Hepatocyte (in vitro differentiated cells): ENCODE measurements at regions not wholly inside any gene's neighbourhood (a gene's known extent, or its start where the extent isn't known, plus 50 kb on each side); places are given as distances from the start of the nearest gene placed in this dataset.

ENCODE experiments used
- DNase-seq: peaks from one replicate; pipeline ENCODE4 v3.0.0-alpha.2; 2016; ENCODE audit warnings: low spot score
- H2AFZ ChIP-seq: fragments of 200-600 bp; sonication (generic); 2 replicates; pipeline ENCODE4 v1.6.0; 2016; ENCODE audit warnings: antibody characterized with exemption, mild to moderate bottlenecking
- H3K27ac ChIP-seq: fragments of 200-600 bp; sonication (generic); 2 replicates; pipeline ENCODE4 v1.5.1; 2016; ENCODE audit warnings: mild to moderate bottlenecking
- H3K27me3 ChIP-seq: fragments of 200-600 bp; sonication (generic); 2 replicates; pipeline ENCODE4 v1.6.1; 2016
- H3K36me3 ChIP-seq: fragments of 200-600 bp; sonication (generic); replicated peaks from 2 replicates; pipeline ENCODE4 v1.5.1; 2016; ENCODE audit warnings: low read depth; ENCODE audit not compliant: insufficient read depth
- H3K4me1 ChIP-seq: fragments of 200-600 bp; sonication (generic); 2 replicates; pipeline ENCODE4 v1.5.1; 2016; ENCODE audit warnings: mild to moderate bottlenecking, moderate library complexity; ENCODE audit not compliant: insufficient read depth
- H3K4me2 ChIP-seq: fragments of 200-600 bp; sonication (generic); 2 replicates; pipeline ENCODE4 v1.6.0; 2016
- H3K4me3 ChIP-seq: fragments of 200-600 bp; sonication (generic); 2 replicates; pipeline ENCODE4 v1.5.1; 2016; ENCODE audit warnings: mild to moderate bottlenecking
- H3K79me2 ChIP-seq: fragments of 200-600 bp; sonication (generic); 2 replicates; pipeline ENCODE4 v1.6.0; 2017; ENCODE audit warnings: mild to moderate bottlenecking
- H3K9me2 ChIP-seq: fragments of 200-600 bp; sonication (generic); replicated peaks from 2 replicates; pipeline ENCODE4 v1.6.0; 2017; ENCODE audit warnings: mild to moderate bottlenecking; ENCODE audit not compliant: insufficient read depth
- H3K9me3 ChIP-seq: fragments of 200-600 bp; sonication (generic); 2 replicates; pipeline ENCODE4 v1.5.1; 2016; ENCODE audit warnings: low read depth, mild to moderate bottlenecking
- H4K20me1 ChIP-seq: fragments of 200-600 bp; sonication (generic); 2 replicates; pipeline ENCODE4 v1.6.0; 2016; ENCODE audit warnings: mild to moderate bottlenecking; ENCODE audit not compliant: insufficient read depth, poor library complexity, severe bottlenecking
- EZH2 ChIP-seq: fragments of 200-600 bp; sonication (generic); IDR thresholded peaks from 2 replicates; pipeline ENCODE4 v1.6.1; 2016; ENCODE audit warnings: antibody characterized with exemption, mild to moderate bottlenecking, borderline replicate concordance
- EZH2phosphoT487 ChIP-seq: fragments of 200-600 bp; sonication (generic); IDR thresholded peaks from one replicate; pipeline ENCODE4 v1.6.1; 2018; ENCODE audit warnings: antibody characterized with exemption, mild to moderate bottlenecking, low read depth, moderate library complexity; ENCODE audit not compliant: unreplicated experiment, severe bottlenecking
- WGBS: methylation state at CpG from one replicate; pipeline ENCODE4 v1.1.6; 2016; ENCODE audit warnings: low lambda C conversion rate; ENCODE audit errors: missing lambda C conversion rate; 5-methylcytosine and 5-hydroxymethylcytosine counted together
- TF ChIP-seq, protein P1 (sequence below): fragments of 200-600 bp; sonication (generic); IDR thresholded peaks from 2 replicates; pipeline ENCODE4 v1.5.1; 2016; ENCODE audit warnings: antibody characterized with exemption, mild to moderate bottlenecking; ENCODE audit not compliant: poor library complexity

DNA sequence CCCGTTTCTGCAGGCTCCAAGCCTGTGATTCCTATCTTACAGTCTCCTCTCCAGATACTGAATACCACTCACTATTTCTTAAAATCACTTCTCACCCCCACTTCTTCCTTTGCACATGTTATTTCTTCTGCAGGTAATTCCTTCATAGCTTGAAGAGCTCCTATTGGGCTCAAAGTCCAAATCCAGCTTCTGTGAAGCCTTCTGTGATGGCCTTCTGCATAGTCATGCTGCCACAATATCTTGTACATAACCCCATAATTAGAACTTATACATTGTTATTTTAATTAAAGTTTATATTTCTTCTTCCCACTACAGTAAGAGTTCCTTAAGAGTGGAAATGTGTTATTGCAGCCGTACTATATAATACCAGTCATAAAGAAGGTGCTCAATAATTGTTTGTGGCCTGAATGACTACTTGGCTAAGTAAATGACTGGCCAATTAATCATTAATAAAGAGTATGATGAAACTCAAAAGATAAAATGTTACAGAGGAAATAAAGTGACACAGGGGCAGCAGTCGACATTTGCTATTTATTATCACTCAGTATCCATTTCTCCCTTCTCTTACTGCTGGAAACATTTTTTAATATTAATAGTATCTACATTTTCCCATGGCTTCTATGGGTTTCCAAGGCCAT lies 886.6 kb downstream of the TTLL7 start:
- no peaks in the 10 kb centered on the region for H3K27me3 ChIP-seq
- H3K27ac ChIP-seq: peak overlapping the region; percentile 45
- TF ChIP-seq, protein P1, sequence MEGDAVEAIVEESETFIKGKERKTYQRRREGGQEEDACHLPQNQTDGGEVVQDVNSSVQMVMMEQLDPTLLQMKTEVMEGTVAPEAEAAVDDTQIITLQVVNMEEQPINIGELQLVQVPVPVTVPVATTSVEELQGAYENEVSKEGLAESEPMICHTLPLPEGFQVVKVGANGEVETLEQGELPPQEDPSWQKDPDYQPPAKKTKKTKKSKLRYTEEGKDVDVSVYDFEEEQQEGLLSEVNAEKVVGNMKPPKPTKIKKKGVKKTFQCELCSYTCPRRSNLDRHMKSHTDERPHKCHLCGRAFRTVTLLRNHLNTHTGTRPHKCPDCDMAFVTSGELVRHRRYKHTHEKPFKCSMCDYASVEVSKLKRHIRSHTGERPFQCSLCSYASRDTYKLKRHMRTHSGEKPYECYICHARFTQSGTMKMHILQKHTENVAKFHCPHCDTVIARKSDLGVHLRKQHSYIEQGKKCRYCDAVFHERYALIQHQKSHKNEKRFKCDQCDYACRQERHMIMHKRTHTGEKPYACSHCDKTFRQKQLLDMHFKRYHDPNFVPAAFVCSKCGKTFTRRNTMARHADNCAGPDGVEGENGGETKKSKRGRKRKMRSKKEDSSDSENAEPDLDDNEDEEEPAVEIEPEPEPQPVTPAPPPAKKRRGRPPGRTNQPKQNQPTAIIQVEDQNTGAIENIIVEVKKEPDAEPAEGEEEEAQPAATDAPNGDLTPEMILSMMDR: no peak
- no peak for TF ChIP-seq EZH2
- no peak for TF ChIP-seq EZH2phosphoT487
- no peaks in the 10 kb centered on the region for H3K9me2 ChIP-seq
- H3K4me3 ChIP-seq: no peak overlapping the region
- no peak for DNase-seq
- WGBS: 79% methylated on average over 3 of the region's 3 CpGs
- H3K4me1 ChIP-seq: peaks cover 7% of the 10 kb centered on the region
- no peaks in the 10 kb centered on the region for H4K20me1 ChIP-seq
- H3K79me2 ChIP-seq: no peaks in the 10 kb centered on the region
- no peaks in the 10 kb centered on the region for H3K9me3 ChIP-seq
- H2AFZ ChIP-seq: no peak overlapping the region
- H3K4me2 ChIP-seq: no peak overlapping the region
- no peaks in the 10 kb centered on the region for H3K36me3 ChIP-seq

DNA sequence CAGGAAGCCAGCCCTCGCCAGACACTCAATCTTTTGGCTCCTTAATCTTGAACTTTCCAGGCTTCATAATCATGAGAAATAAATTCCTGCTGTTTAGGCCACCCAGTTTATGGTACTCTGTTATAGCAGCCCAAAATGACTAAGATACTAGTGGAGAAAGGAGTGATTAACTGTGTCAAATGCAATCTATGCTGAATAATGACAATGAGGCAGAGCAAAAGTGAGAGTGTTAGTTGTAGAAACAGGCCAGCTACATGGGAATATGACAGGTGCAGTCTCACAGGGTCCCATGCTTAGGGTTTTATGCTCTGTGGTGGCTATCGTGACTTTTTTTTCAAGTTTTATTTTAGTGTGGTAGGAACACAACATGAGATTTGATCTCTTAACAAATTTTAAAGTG lies 888.8 kb downstream of the TTLL7 start:
- no peak overlapping the region for H3K4me3 ChIP-seq
- H2AFZ ChIP-seq: no peak overlapping the region
- H3K79me2 ChIP-seq: no peaks in the 10 kb centered on the region
- H3K4me1 ChIP-seq: peaks cover 7% of the 10 kb centered on the region
- no peaks in the 10 kb centered on the region for H3K9me3 ChIP-seq
- no peaks in the 10 kb centered on the region for H3K27me3 ChIP-seq
- no peak overlapping the region for H3K4me2 ChIP-seq
- no peaks in the 10 kb centered on the region for H3K36me3 ChIP-seq
- no peak overlapping the region for H3K27ac ChIP-seq
- WGBS: 91% methylated on average over 2 of the region's 2 CpGs
- no peaks in the 10 kb centered on the region for H4K20me1 ChIP-seq
- DNase-seq: no peak
- no peaks in the 10 kb centered on the region for H3K9me2 ChIP-seq
- TF ChIP-seq EZH2phosphoT487 (no peak), EZH2 (no peak)

DNA sequence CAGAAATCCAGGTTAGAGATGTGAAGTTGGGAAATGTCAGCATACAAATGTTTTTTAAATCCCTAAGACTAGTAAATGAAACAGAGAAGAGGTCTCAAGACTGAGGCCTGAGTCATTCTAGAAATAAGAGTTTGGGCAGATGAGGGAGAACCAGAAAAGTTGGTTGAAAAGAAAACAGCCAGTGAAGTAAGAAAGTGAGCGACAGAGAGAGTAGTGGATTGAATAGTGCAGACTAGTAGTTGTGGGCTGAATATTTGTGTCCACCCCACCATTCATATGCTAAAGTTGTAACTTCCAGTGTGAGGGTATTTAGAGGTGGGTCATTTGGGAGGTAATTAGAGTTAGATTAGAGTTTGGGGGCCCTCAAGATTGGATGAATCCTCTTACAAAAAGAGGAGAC lies 889.2 kb downstream of the TTLL7 start:
- H3K27ac ChIP-seq: no peak overlapping the region
- 100% methylated on average over 1 of the region's 1 CpG for WGBS
- no peak overlapping the region for H2AFZ ChIP-seq
- H3K9me2 ChIP-seq: no peaks in the 10 kb centered on the region
- H3K4me3 ChIP-seq: no peak overlapping the region
- H3K4me2 ChIP-seq: no peak overlapping the region
- H3K4me1 ChIP-seq: peaks cover 7% of the 10 kb centered on the region
- no peaks in the 10 kb centered on the region for H3K27me3 ChIP-seq
- H3K79me2 ChIP-seq: no peaks in the 10 kb centered on the region
- H4K20me1 ChIP-seq: no peaks in the 10 kb centered on the region
- TF ChIP-seq EZH2 (no peak), EZH2phosphoT487 (no peak)
- TF ChIP-seq, protein P1: no peak
- no peaks in the 10 kb centered on the region for H3K36me3 ChIP-seq
- no peaks in the 10 kb centered on the region for H3K9me3 ChIP-seq
- DNase-seq: no peak

DNA sequence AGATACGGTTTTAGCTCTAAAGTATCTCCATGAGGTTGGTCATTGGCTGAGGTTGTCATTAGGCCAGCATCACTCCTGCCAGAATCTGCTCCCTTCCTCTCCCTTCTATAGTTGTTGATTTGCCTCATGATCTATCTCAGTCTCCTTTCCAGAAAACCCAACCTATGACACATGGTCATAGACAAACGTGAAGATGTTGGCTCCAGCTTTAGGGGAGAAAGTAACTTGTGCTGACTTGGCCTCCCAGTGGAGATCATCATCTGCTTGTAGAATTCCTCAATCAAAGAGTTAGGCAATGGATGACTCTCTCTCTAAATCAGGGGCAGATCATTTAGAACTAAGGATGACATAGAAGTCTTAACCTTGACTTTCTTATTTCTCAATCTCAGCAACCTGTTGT lies 894.4 kb downstream of the TTLL7 start:
- no peaks in the 10 kb centered on the region for H3K79me2 ChIP-seq
- H3K27ac ChIP-seq: no peak overlapping the region
- H3K36me3 ChIP-seq: no peaks in the 10 kb centered on the region
- no peak overlapping the region for H2AFZ ChIP-seq
- no peaks in the 10 kb centered on the region for H3K9me2 ChIP-seq
- H3K4me3 ChIP-seq: no peak overlapping the region
- TF ChIP-seq EZH2phosphoT487 (no peak), EZH2 (no peak)
- TF ChIP-seq, protein P1: no peak
- DNase-seq: no peak
- peaks cover 18% of the 10 kb centered on the region for H3K4me1 ChIP-seq
- H3K4me2 ChIP-seq: no peak overlapping the region
- no peaks in the 10 kb centered on the region for H3K27me3 ChIP-seq
- WGBS: 97% methylated on average over 2 of the region's 2 CpGs
- no peaks in the 10 kb centered on the region for H4K20me1 ChIP-seq
- no peaks in the 10 kb centered on the region for H3K9me3 ChIP-seq
